Hematopoietic multipotent progenitor cell treated with erythropoietin and hydrocortisone succinate and interleukin-3 and kit ligand, for 15 days (in vitro differentiated cells): ENCODE measurements at regions not wholly inside any gene's neighbourhood (a gene's known extent, or its start where the extent isn't known, plus 50 kb on each side); places are given as distances from the start of the nearest gene placed in this dataset.

Source experiments
- DNase-seq: peaks from one replicate; pipeline ENCODE4 v3.0.0-alpha.2; 2015; ENCODE audit warnings: low spot score

- no peak for DNase-seq
Observed at GRCh38 chr18:10388373-10388772, 66.1 kb upstream of the APCDD1 start.

GRCh38 chr18:10391506-10391905, 62.9 kb upstream of the APCDD1 start:
- no peak for DNase-seq

DNA sequence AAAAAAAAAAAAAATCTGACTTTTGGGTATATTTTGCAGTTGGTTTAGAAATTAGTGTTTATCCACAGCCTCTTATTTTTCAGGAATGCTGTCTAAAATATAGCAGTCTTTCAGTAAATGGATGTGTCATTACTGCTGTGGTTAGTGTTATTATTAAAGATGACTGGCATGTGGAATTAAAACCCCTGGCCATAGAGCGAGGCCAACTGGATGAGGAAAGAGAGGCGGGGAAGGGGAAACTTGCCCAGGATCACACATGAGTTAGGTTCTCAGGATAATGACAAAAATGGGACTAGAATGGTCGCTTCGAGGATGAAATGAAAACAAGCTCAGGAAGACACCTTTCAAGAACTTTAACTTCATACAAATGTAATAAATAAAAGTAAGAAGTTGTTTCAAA, 57.4 kb upstream of the APCDD1 start:
- no peak for DNase-seq

DNA sequence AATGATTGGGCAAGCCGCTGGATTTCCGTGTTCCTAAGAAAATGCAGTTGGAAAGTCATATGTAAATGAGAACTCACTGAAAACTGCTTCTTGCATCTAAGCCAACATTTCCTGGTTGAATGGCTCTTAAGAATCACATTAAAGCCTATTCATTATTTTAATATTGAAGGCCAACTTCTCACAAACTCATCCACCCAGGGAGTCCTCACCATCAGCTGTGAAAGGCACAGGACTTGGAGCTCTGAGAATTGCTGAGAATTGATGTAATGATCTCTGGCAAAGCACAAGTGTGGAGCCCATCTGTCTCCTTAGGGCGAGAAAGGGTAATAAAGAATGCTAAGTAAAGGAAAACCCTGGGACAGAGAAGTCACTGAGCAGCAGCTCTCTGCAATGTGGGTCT, 55.9 kb upstream of the APCDD1 start:
- no peak for DNase-seq

- no peak for DNase-seq
Observed at GRCh38 chr18:10399465-10399864, 55.0 kb upstream of the APCDD1 start.

- no peak for DNase-seq
Observed at GRCh38 chr18:10400534-10401307, 53.7 kb upstream of the APCDD1 start.

GRCh38 chr18:10401521-10401920, 52.9 kb upstream of the APCDD1 start:
- no peak for DNase-seq

DNA sequence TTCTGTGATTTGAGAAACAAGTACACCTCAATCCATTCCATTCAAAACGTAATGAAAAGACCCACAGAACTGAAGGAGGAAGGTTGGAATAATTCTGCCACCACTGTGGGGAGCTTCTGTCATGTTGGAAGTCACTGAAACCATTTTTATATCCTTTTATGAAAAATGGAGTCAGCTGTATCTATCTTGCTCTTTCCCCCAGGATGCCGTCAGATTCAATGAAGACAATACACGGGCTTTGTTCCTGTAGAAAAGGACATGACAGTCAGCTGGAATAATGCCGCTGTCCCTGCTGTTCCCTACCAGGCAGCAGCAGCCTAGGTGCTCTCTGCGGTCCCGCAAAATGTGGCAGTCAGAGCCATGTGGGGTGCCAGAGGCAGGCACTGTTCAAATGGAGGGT, 52.5 kb upstream of the APCDD1 start:
- no peak for DNase-seq

GRCh38 chr18:10402871-10403559, 51.4 kb upstream of the APCDD1 start:
- DNase-seq = no peak

- no peak for DNase-seq
Observed at GRCh38 chr18:10403708-10404107, 50.7 kb upstream of the APCDD1 start.

- no peak for DNase-seq
Observed at GRCh38 chr18:10404168-10404567, 50.3 kb upstream of the APCDD1 start.
